ENCODE measurements at regions not wholly inside any gene's neighbourhood (a gene's known extent, or its start where the extent isn't known, plus 50 kb on each side); places are given as distances from the start of the nearest gene placed in this dataset.

DNA sequence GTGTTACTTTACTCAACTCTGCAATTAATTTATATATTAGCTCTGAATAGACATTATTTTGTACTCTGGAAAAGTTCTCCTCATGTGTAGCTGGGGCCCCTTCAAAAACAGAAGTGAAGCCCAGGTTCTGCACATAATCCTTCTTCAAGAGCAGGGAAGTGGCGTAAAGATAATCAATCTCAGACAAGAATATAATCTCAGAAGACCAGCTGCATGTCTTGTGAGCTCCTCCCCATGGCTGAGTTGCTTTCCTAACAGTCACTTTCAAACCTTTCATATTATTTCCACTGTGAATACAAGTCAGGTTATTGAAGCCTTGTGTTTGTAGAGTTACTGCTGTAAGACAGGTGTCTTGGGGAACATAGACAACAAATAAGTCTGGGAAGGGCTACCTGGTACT lies 691.9 kb downstream of the RFPL4B start:
- Histone ChIP-seq H3K27me3 (ENCODE audit: control insufficient read depth, insufficient read depth, low read length) (no peaks in the 10 kb centered on the region), H3K4me3 (ENCODE audit: low read depth, low read length) (no peak overlapping the region), H3K36me3 (ENCODE audit: control insufficient read depth, insufficient read depth, low read length) (no peaks in the 10 kb centered on the region)
- TF ChIP-seq CTCF (IDR thresholded peaks at IDR 0.05; ENCODE audit: insufficient read depth, low read depth, low read length), result no peak
- POLR2A ChIA-PET, result no interaction called here
- no peak for DNase-seq (ENCODE audit: low read depth)
- CTCF ChIA-PET, result interaction anchor here (0.6 to 1.8 kb wide), 3 partner anchors 8 to 661 kb away, joined by 3 to 6 read pairs (median 3); no protein-coding TSS in a partner anchor

- no peak for TF ChIP-seq CTCF (IDR thresholded peaks at IDR 0.05; ENCODE audit: insufficient read depth, low read depth, low read length)
- H3K4me3 ChIP-seq (ENCODE audit: low read depth, low read length), result no peak overlapping the region
- ChIA-PET POLR2A (no interaction called here), CTCF (interaction anchor here (2.1 kb wide), 1 partner anchor 8 kb away, joined by 6 read pairs; no protein-coding TSS in a partner anchor)
- H3K27me3 ChIP-seq (ENCODE audit: control insufficient read depth, insufficient read depth, low read length), result no peaks in the 10 kb centered on the region
- no peaks in the 10 kb centered on the region for H3K36me3 ChIP-seq (ENCODE audit: control insufficient read depth, insufficient read depth, low read length)
- DNase-seq (ENCODE audit: low read depth), result peak; percentile 72
Measured at GRCh38 chr6:113047148-113047547, 700.0 kb downstream of the RFPL4B start.

- no peaks in the 10 kb centered on the region for H3K36me3 ChIP-seq (ENCODE audit: control insufficient read depth, insufficient read depth, low read length)
- DNase-seq (ENCODE audit: low read depth), result peak; percentile 55
- ChIA-PET CTCF (interaction anchor here (0.9 to 2.1 kb wide), 3 partner anchors 9 to 33 kb away, joined by 3 to 6 read pairs (median 5); no protein-coding TSS in a partner anchor), POLR2A (no interaction called here)
- H3K27me3 ChIP-seq (ENCODE audit: control insufficient read depth, insufficient read depth, low read length), result no peaks in the 10 kb centered on the region
- no peak overlapping the region for H3K4me3 ChIP-seq (ENCODE audit: low read depth, low read length)
- no peak for TF ChIP-seq CTCF (IDR thresholded peaks at IDR 0.05; ENCODE audit: insufficient read depth, low read depth, low read length)
Measured at GRCh38 chr6:113047932-113048331, 700.8 kb downstream of the RFPL4B start.

DNA sequence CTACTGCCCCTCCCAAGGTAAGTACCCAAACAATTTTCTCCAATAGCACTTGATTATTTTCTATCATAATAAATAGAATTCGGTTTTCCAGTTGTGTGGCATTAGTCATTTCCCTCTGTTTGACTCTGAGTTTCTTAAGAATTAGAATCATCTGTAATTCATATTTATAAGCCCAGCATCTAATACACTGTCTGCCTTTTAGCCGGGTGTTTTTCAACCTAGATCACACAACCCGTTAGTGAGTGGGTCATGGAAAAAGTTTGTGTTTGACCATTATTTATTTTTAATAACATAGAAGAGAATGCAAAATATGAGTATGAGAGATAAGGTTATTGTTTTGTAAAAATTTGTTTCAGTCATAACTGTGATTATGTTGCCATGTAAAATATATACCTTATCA lies 701.6 kb downstream of the RFPL4B start:
- no peak for TF ChIP-seq CTCF (IDR thresholded peaks at IDR 0.05; ENCODE audit: insufficient read depth, low read depth, low read length)
- Histone ChIP-seq H3K4me3 (ENCODE audit: low read depth, low read length) (no peak overlapping the region), H3K36me3 (ENCODE audit: control insufficient read depth, insufficient read depth, low read length) (no peaks in the 10 kb centered on the region), H3K27me3 (ENCODE audit: control insufficient read depth, insufficient read depth, low read length) (no peaks in the 10 kb centered on the region)
- POLR2A ChIA-PET, result no interaction called here
- CTCF ChIA-PET, result interaction anchor here (0.6 to 1.2 kb wide), 3 partner anchors 20 to 73 kb away, joined by 3 to 5 read pairs (median 3); no protein-coding TSS in a partner anchor
- DNase-seq (ENCODE audit: low read depth), result no peak

GRCh38 chr6:113049190-113049589 lies 702.1 kb downstream of the RFPL4B start:
- DNase-seq (ENCODE audit: low read depth), result no peak
- H3K36me3 ChIP-seq (ENCODE audit: control insufficient read depth, insufficient read depth, low read length), result no peaks in the 10 kb centered on the region
- TF ChIP-seq CTCF (IDR thresholded peaks at IDR 0.05; ENCODE audit: insufficient read depth, low read depth, low read length), result no peak
- H3K27me3 ChIP-seq (ENCODE audit: control insufficient read depth, insufficient read depth, low read length), result no peaks in the 10 kb centered on the region
- ChIA-PET CTCF (interaction anchor here (0.6 kb wide), 1 partner anchor 73 kb away, joined by 3 read pairs; no protein-coding TSS in a partner anchor), POLR2A (no interaction called here)
- H3K4me3 ChIP-seq (ENCODE audit: low read depth, low read length), result no peak overlapping the region

Measured in BJ (cell line).